ENCODE measurements at regions not wholly inside any gene's neighbourhood (a gene's known extent, or its start where the extent isn't known, plus 50 kb on each side); places are given as distances from the start of the nearest gene placed in this dataset.
"Not testable (repeated sequence)": the region's sequence is repeated elsewhere in the genome, so short reads cannot be mapped to it uniquely, and the experiment has no call there.

DNA sequence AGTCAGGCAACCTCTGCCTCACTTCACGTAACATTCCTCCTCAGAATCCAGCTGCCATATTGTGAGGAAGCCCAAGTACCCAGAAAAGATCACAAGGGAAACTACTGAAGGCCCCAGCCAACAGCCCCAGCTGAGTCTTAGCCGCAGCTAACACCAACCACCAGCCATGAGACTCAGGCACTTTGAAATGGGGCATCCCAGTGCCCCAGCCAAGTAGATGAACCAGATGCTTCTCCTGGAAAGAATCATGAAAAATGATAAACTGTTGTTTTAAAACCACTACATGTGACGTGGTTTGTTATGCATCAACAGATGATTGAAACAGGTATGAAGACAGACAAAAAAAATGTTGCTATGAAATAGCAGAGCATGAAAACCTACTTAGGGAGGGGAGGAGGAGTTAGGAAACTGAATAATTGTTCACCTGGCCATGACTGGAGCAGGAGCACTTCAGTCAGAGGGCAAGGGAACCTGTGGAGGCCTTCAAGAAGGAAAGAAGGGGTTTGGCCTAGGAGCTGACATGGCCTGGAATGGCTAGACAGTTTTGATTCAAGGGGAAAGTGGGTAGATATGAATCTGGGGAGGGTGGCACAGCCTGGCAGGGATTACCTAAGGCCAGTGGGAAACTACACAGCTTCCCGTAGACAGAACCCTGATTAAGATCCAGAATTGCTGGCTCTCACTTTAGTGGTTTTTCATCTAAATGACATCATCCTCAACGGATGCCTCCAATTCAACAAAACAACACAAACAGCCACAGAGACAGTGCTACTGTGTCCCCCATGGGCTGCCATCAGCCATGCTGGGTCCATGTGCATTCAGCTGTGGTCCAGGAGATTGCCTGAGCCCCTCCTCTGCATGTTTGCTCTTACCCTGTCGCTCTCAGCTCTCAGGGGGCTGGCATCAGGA, 211.6 kb downstream of the SYK start (continued):
- no peak for TF ChIP-seq REST (IDR thresholded peaks at IDR 0.05; ENCODE audit: unreplicated experiment)
- no peak for TF ChIP-seq JUNB (IDR thresholded peaks at IDR 0.05; ENCODE audit: unreplicated experiment)

DNA sequence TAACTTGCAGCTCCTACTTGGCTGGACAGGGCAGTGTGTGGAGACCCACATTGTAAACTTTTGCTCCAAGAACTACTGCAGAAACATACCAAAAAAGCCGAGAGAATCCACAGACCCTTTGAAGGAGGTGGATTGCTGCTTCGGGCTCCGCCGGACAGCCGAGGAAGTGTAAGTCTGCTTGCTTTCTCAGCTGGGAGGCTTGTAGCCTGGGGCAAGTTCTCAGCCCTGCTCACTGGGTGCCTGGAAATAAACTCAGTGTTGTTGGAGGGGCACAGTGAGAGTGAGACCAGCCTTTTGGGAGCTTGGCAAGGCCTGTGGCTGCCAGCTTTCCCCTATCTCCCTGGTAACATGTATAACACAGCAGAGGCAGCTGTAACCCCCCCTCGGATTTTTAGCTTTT, 215.6 kb downstream of the SYK start:
- Histone ChIP-seq H3F3A (replicated peaks; ENCODE audit: low read depth) (no peaks in the 10 kb centered on the region), H3K79me2 (replicated peaks; ENCODE audit: insufficient read depth) (no peaks in the 10 kb centered on the region), H3K4me1 (ENCODE audit: insufficient read depth) (no peaks in the 10 kb centered on the region), H3K27me3 (ENCODE audit: insufficient read depth) (no peaks in the 10 kb centered on the region), H2AFZ (no peak overlapping the region), H3K4me2 (no peak overlapping the region), H3K27ac (ENCODE audit: low read depth) (no peak overlapping the region), H3K9me2 (ENCODE audit: insufficient read depth) (no peaks in the 10 kb centered on the region), H4K20me1 (replicated peaks; ENCODE audit: insufficient read depth) (no peaks in the 10 kb centered on the region), H3K36me3 (ENCODE audit: insufficient read depth) (no peaks in the 10 kb centered on the region), H3K4me3 (no peak overlapping the region)
- no peak for ATAC-seq
- H3K36me3 Mint-ChIP-seq (ENCODE audit: low read depth) = no peaks in the 10 kb centered on the region; the same call in 2 of the 3 replicates
- peaks cover 3% of the 10 kb centered on the region for H3K27me3 Mint-ChIP-seq (ENCODE audit: insufficient read depth, low read depth, poor library complexity)
- no peaks in the 10 kb centered on the region for H3K4me1 Mint-ChIP-seq
- TF ChIP-seq, protein P1, sequence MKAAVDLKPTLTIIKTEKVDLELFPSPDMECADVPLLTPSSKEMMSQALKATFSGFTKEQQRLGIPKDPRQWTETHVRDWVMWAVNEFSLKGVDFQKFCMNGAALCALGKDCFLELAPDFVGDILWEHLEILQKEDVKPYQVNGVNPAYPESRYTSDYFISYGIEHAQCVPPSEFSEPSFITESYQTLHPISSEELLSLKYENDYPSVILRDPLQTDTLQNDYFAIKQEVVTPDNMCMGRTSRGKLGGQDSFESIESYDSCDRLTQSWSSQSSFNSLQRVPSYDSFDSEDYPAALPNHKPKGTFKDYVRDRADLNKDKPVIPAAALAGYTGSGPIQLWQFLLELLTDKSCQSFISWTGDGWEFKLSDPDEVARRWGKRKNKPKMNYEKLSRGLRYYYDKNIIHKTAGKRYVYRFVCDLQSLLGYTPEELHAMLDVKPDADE (IDR thresholded peaks at IDR 0.05) = no peak
- TF ChIP-seq ZNF114 (CRISPR knock-in tag; IDR thresholded peaks at IDR 0.05) (no peak), REST (IDR thresholded peaks at IDR 0.05; ENCODE audit: unreplicated experiment) (no peak)
- H3K4me3 Mint-ChIP-seq = no peak overlapping the region
- 0 out of 3 replicates have a peak, but pooled peaks cover 4% of the 10 kb centered on the region for H3K9me3 Mint-ChIP-seq
- H3K27ac Mint-ChIP-seq = no peak overlapping the region
- no peak for DNase-seq (ENCODE audit: low spot score)

GRCh38 chr9:91019871-91020270, 218.3 kb downstream of the SYK start:
- not testable (repeated sequence) for H3K79me2 ChIP-seq (replicated peaks; ENCODE audit: insufficient read depth); H3K27me3 ChIP-seq (ENCODE audit: insufficient read depth); H3K4me1 Mint-ChIP-seq; H4K20me1 ChIP-seq (replicated peaks; ENCODE audit: insufficient read depth); H3K4me2 ChIP-seq; ATAC-seq; H3K27ac Mint-ChIP-seq; H3K4me3 ChIP-seq; H3K36me3 ChIP-seq (ENCODE audit: insufficient read depth); DNase-seq (ENCODE audit: low spot score); H3F3A ChIP-seq (replicated peaks; ENCODE audit: low read depth); H2AFZ ChIP-seq; H3K27me3 Mint-ChIP-seq (ENCODE audit: insufficient read depth, low read depth, poor library complexity); H3K9me3 Mint-ChIP-seq; H3K4me1 ChIP-seq (ENCODE audit: insufficient read depth); H3K4me3 Mint-ChIP-seq; H3K27ac ChIP-seq (ENCODE audit: low read depth); H3K36me3 Mint-ChIP-seq (ENCODE audit: low read depth); H3K9me2 ChIP-seq (ENCODE audit: insufficient read depth)

DNA sequence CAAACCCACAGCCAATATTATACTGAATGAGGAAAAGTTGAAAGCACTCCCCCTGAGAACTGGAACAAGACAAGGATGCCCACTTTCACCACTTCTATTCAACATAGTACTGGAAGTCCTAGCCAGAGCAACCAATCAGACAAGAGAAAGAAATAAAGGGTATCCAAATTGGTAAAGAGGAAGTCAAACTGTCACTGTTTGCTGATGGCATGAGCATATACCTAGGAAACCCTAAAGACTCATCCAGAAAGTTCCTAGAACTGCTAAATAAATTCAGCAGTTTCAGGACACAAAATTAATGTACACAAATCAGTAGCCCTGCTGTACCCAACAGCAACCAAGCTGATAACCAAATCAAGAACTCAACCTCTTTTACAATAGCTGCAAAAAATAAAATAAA, 220.0 kb downstream of the SYK start:
- not testable (repeated sequence) for H3K27ac Mint-ChIP-seq

More for the DNA sequence above, 220.0 kb downstream of the SYK start:
- not testable (repeated sequence) for H3K79me2 ChIP-seq (replicated peaks; ENCODE audit: insufficient read depth); H3K36me3 Mint-ChIP-seq (ENCODE audit: low read depth); H3K4me3 ChIP-seq; H2AFZ ChIP-seq; H3K9me3 Mint-ChIP-seq; H3K4me1 ChIP-seq (ENCODE audit: insufficient read depth); ATAC-seq; DNase-seq (ENCODE audit: low spot score); H3F3A ChIP-seq (replicated peaks; ENCODE audit: low read depth); H3K4me1 Mint-ChIP-seq; H4K20me1 ChIP-seq (replicated peaks; ENCODE audit: insufficient read depth); H3K27me3 ChIP-seq (ENCODE audit: insufficient read depth); H3K4me2 ChIP-seq; H3K9me2 ChIP-seq (ENCODE audit: insufficient read depth); H3K4me3 Mint-ChIP-seq; H3K27ac ChIP-seq (ENCODE audit: low read depth); H3K36me3 ChIP-seq (ENCODE audit: insufficient read depth); H3K27me3 Mint-ChIP-seq (ENCODE audit: insufficient read depth, low read depth, poor library complexity)
